HG02763 (cell line): ENCODE measurements at regions not wholly inside any gene's neighbourhood (a gene's known extent, or its start where the extent isn't known, plus 50 kb on each side); places are given as distances from the start of the nearest gene placed in this dataset.
"Not testable (repeated sequence)": the region's sequence is repeated elsewhere in the genome, so short reads cannot be mapped to it uniquely, and the experiment has no call there.

Experiments used
- ATAC-seq: cut with Tn5 transposase; IDR thresholded peaks from one replicate; pipeline ENCODE4 v1.9.1; 2021; ENCODE audit warnings: mild to moderate bottlenecking, moderate library complexity; ENCODE audit not compliant: unreplicated experiment

GRCh38 chr4:101421386-101421785 lies 74.1 kb upstream of the PPP3CA start:
- ATAC-seq: no peak

DNA sequence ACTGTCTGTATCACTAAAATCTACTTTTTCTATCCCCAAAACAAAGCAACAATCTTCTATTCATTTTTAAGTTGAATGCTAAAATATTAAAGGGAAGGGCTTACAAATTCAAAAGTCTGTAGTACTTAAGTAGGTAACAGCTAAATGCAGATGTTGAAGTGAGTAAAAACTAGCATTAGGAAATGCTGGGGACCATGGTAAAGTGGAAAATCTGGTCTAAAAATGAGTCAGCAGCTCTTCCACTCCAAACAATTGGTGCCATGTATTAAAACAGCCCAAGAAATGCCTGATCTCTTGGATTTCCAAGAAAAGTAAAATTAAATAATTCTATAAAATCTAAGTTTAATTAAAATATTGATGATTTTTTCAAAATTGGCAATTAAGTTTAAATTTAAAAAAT lies 73.3 kb upstream of the PPP3CA start:
- ATAC-seq: no peak

- peak; percentile 80 for ATAC-seq
Observed at GRCh38 chr4:101419336-101420135, 72.2 kb upstream of the PPP3CA start.

GRCh38 chr4:101418466-101418865 lies 71.1 kb upstream of the PPP3CA start:
- no peak for ATAC-seq

DNA sequence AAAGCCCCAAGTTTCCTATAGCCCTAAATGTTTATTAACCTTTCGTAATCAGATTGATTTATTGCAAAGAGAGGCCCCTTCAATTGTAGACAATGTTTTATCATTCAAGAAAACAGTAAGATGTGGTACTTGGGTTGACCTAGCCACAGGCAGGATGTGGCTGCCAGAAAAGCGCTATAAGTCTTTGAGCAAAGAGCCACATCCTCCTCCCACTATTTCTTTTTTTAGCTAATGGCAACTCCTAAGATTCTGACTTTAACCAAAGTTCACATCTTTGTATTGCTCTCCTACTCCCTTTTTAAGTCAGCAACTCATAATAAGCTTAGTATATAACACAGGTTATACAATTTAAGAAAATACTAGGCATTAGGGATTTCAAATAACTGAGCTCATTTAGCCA lies 70.7 kb upstream of the PPP3CA start:
- peak; percentile 66 for ATAC-seq

DNA sequence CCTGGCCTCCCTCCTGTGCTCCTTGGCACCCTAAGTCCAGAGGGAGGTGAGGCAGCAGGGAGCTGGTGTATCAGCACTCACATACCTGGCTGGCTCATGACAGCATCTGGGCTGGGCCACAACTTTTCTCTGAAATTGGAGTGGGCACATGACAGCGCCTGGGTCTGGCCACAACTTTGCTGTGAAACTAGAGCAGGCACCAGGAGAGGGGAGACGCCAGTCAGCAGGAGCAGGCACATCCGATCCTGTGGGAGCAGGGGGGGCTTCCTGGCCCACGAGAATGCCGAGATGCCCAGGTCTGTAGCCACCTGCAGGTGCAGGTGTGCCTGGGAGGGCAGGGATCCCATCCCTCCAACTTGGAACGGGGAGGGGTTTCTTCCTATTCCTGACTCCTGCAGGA lies 69.7 kb upstream of the PPP3CA start:
- ATAC-seq: no peak

- ATAC-seq: no peak
Observed at GRCh38 chr4:101415962-101416361, 68.6 kb upstream of the PPP3CA start.

- no peak for ATAC-seq
Observed at GRCh38 chr4:101414496-101414895, 67.2 kb upstream of the PPP3CA start.

- ATAC-seq: no peak
Observed at GRCh38 chr4:101411926-101412325, 64.6 kb upstream of the PPP3CA start.

GRCh38 chr4:101411281-101411910 lies 64.1 kb upstream of the PPP3CA start:
- ATAC-seq: not testable (repeated sequence)

- no peak for ATAC-seq
Observed at GRCh38 chr4:101400096-101400495, 52.8 kb upstream of the PPP3CA start.

DNA sequence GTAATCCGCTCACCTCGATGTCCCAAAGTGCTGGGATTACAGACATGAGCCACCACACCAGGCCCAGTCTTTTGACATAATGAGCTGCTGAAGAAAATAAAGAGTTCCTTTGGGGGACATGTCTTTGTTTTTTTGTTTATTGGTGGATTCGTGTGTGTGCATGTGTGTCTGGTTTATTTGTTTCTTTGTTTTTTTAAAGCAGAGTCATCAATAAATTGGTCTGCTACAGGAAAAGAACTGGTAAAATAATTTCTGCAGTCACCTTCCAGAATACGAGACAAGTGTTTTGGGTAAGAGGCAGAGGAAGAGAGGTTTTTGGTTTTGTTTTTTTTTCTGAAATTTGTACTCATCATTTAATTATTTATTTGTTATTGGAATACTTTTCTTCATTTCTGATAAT lies 51.5 kb upstream of the PPP3CA start:
- ATAC-seq: no peak
